ENCODE measurements at regions not wholly inside any gene's neighbourhood (a gene's known extent, or its start where the extent isn't known, plus 50 kb on each side); places are given as distances from the start of the nearest gene placed in this dataset.

DNA sequence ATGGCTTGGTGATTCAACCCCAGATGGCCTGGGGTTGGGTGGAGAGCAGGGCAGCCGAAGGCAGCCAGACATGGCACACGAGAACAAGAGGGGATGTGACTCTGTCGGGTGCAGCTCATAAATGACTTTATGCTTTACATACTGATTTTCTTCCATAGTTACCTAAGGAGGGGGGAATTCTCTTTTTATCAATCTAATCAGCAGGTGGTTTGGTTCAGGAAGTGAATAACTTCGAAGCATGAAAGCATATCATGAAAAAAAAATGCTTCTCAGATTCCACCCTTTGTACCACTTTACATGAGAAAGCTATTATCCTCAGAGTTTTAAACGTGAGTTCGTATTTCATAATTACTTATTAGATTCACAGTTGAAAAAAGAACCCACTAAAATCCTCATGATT, 908.9 kb upstream of the LCORL start:
- H3K4me1 ChIP-seq: no peaks in the 10 kb centered on the region
- in situ Hi-C loops (cut with MboI; ENCODE audit: low pct_ligation_motif_present in 1 of 4, low pct_unique_long_range_greater_than_20kb in 1 of 4, low sequenced_read_pairs in 3 of 4) (no loop called here), intact Hi-C loops (cut with DNase I; ENCODE audit: low total_unique reads) (no loop called here)
- no peaks in the 10 kb centered on the region for H3K36me3 ChIP-seq
- DNase-seq: no peak
- H3K27me3 ChIP-seq: no peaks in the 10 kb centered on the region
- TF ChIP-seq POLR2A (IDR thresholded peaks at IDR 0.05) (no peak), POLR2AphosphoS5 (IDR thresholded peaks at IDR 0.05) (no peak), EP300 (IDR thresholded peaks at IDR 0.05; ENCODE audit: low read depth) (no peak)
- TF ChIP-seq, protein P1, sequence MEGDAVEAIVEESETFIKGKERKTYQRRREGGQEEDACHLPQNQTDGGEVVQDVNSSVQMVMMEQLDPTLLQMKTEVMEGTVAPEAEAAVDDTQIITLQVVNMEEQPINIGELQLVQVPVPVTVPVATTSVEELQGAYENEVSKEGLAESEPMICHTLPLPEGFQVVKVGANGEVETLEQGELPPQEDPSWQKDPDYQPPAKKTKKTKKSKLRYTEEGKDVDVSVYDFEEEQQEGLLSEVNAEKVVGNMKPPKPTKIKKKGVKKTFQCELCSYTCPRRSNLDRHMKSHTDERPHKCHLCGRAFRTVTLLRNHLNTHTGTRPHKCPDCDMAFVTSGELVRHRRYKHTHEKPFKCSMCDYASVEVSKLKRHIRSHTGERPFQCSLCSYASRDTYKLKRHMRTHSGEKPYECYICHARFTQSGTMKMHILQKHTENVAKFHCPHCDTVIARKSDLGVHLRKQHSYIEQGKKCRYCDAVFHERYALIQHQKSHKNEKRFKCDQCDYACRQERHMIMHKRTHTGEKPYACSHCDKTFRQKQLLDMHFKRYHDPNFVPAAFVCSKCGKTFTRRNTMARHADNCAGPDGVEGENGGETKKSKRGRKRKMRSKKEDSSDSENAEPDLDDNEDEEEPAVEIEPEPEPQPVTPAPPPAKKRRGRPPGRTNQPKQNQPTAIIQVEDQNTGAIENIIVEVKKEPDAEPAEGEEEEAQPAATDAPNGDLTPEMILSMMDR (IDR thresholded peaks at IDR 0.05): no peak
- WGBS, 2 donors (ENCODE audit: low coverage in 1 of 2): 79 to 83% methylated on average over 4 to 6 of the region's 6 CpGs
- H3K9me3 ChIP-seq: peaks cover 0 to 3% of the 10 kb centered on the region in 2 donors
- H3K27ac ChIP-seq: no peak overlapping the region
- H3K4me3 ChIP-seq: no peak overlapping the region

DNA sequence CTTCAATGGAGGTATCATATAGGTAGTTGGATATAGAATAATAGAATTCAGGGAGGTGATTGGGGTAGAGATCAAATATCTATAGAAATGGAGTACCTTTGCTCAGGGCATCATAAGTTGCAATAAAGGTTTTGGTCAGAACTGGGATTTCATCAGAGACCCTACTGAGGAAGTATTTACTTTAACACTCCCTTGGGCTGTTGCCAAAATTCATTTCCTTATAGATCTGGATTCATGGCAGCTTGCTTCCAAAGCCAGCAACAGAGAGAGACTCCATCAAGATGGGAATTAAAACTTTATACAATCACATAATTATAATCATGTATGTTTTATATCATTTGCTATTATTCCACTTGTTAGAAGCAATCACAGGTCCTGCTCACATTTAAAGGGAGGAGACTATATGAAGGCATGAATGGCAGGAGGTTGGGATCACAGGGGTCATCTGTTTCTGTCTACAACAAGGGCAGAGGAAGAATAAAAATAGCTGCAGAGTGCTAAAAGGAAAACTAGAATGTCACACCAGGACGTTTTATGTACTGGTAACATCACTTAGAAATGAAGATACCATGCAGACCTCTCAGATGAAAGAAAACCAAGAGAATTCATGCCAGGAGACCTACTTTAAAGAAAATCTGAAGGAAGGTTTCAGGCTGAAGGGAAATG, 902.1 kb upstream of the LCORL start:
- peaks cover 0 to 7% (median 0%) of the 10 kb centered on the region in 4 donors for H3K4me1 ChIP-seq
- H3K36me3 ChIP-seq: no peaks in the 10 kb centered on the region
- in situ Hi-C loops (cut with MboI; ENCODE audit: low pct_ligation_motif_present in 1 of 4, low pct_unique_long_range_greater_than_20kb in 1 of 4, low sequenced_read_pairs in 3 of 4) (no loop called here), intact Hi-C loops (cut with DNase I; ENCODE audit: low total_unique reads) (no loop called here)
- H3K27me3 ChIP-seq: no peaks in the 10 kb centered on the region
- H3K4me3 ChIP-seq: no peak overlapping the region
- DNase-seq: no peak
- 0 to 8% methylated on average over 1 of the region's 1 CpG for WGBS, 2 donors (ENCODE audit: low coverage in 1 of 2)
- H3K27ac ChIP-seq: no peak overlapping the region
- peaks cover 0 to 3% of the 10 kb centered on the region in 2 donors for H3K9me3 ChIP-seq
- TF ChIP-seq, protein P1 (IDR thresholded peaks at IDR 0.05): no peak

DNA sequence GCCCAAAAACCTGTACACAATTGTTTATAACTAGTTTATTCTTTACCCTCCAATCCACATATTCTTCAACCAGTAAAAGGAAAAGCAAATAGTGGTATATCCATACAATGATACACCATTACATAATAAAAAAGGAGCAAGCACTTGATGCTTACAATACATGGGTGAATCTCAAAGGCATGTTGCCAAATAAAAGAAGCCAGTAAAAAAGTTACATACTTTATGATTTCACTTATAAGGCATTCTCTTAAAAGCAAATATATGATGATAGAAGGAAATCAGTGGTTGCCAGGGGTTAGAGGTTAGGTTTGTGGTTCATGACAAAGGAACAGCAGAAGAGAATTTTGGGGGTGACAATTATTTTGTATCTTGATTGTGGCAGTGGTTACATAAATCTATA, 896.1 kb upstream of the LCORL start:
- peaks cover 4 to 6% of the 10 kb centered on the region in 2 donors for H3K9me3 ChIP-seq
- in situ Hi-C loops (cut with MboI; ENCODE audit: low pct_ligation_motif_present in 1 of 4, low pct_unique_long_range_greater_than_20kb in 1 of 4, low sequenced_read_pairs in 3 of 4): no loop called here
- no peaks in the 10 kb centered on the region for H3K27me3 ChIP-seq
- no peak overlapping the region for H3K27ac ChIP-seq
- no peak overlapping the region for H3K4me3 ChIP-seq
- H3K4me1 ChIP-seq: no peaks in the 10 kb centered on the region
- no peaks in the 10 kb centered on the region for H3K36me3 ChIP-seq
- DNase-seq: no peak
- TF ChIP-seq EP300 (IDR thresholded peaks at IDR 0.05; ENCODE audit: low read depth): no peak
- TF ChIP-seq, protein P1 (IDR thresholded peaks at IDR 0.05): no peak
- TF ChIP-seq POLR2A (IDR thresholded peaks at IDR 0.05): no peak
- TF ChIP-seq POLR2AphosphoS5 (IDR thresholded peaks at IDR 0.05): no peak
- intact Hi-C loops (cut with DNase I; ENCODE audit: low total_unique reads): no loop called here

GRCh38 chr4:18914182-18914581, 892.6 kb upstream of the LCORL start:
- Histone ChIP-seq H3K27ac (no peak overlapping the region), H3K9me3 (peaks cover 4 to 7% of the 10 kb centered on the region in 2 donors), H3K4me1 (no peaks in the 10 kb centered on the region), H3K27me3 (no peaks in the 10 kb centered on the region), H3K36me3 (no peaks in the 10 kb centered on the region), H3K4me3 (no peak overlapping the region)
- DNase-seq: no peak
- WGBS, 2 donors (ENCODE audit: low coverage in 1 of 2): 75 to 88% methylated on average over 1 of the region's 1 CpG
- in situ Hi-C loops (cut with MboI; ENCODE audit: low pct_ligation_motif_present in 1 of 4, low pct_unique_long_range_greater_than_20kb in 1 of 4, low sequenced_read_pairs in 3 of 4): no loop called here
- no peak for TF ChIP-seq EP300 (IDR thresholded peaks at IDR 0.05; ENCODE audit: low read depth)
- TF ChIP-seq POLR2AphosphoS5 (IDR thresholded peaks at IDR 0.05): no peak
- TF ChIP-seq POLR2A (IDR thresholded peaks at IDR 0.05): no peak
- TF ChIP-seq, protein P1 (IDR thresholded peaks at IDR 0.05): no peak
- intact Hi-C loops (cut with DNase I; ENCODE audit: low total_unique reads): no loop called here

All from transverse colon (tissue), 4 donors.